ENCODE measurements at regions not wholly inside any gene's neighbourhood (a gene's known extent, or its start where the extent isn't known, plus 50 kb on each side); places are given as distances from the start of the nearest gene placed in this dataset.

DNA sequence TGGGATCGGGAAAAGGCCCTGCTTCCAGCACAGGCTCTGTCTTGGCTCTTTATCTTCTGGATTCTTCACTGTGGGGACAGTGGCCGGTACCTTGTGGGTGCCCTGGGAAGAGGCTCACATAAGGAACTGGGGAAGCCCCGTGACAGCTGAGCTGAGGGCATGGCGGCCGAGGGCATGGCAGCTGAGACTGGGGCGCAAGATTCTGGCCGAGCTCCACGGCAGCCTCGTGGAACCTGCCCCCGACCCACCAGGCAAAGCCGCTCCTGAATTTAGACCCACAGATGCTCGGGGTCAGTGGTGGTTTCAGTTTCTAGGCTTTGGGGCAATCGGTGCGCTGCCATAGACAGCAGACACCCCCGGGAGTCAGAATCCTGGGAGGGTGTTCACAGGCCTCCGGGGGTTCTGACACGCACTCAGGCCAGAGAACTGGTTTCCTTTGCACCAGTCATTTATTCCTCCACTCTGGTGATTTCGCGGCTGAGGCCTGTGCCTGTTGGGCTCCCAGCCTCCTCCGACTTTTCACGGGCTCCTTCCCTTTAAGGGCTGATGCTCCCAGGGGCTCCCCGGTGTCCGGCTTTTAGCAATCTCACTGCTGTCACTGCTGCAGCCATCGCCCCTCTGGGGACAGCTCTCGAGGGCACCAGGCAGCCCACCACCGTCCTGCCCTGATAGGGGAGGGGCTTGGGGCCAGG is 117.6 kb downstream of the TEX29 start:
- TF ChIP-seq, protein P1, sequence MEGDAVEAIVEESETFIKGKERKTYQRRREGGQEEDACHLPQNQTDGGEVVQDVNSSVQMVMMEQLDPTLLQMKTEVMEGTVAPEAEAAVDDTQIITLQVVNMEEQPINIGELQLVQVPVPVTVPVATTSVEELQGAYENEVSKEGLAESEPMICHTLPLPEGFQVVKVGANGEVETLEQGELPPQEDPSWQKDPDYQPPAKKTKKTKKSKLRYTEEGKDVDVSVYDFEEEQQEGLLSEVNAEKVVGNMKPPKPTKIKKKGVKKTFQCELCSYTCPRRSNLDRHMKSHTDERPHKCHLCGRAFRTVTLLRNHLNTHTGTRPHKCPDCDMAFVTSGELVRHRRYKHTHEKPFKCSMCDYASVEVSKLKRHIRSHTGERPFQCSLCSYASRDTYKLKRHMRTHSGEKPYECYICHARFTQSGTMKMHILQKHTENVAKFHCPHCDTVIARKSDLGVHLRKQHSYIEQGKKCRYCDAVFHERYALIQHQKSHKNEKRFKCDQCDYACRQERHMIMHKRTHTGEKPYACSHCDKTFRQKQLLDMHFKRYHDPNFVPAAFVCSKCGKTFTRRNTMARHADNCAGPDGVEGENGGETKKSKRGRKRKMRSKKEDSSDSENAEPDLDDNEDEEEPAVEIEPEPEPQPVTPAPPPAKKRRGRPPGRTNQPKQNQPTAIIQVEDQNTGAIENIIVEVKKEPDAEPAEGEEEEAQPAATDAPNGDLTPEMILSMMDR (conservative IDR thresholded peaks at IDR 0.05), result no peak
- no peak for TF ChIP-seq EZH2 (IDR thresholded peaks at IDR 0.05; ENCODE audit: low read depth)

Measured in PC-9 (cell line).